Liver (tissue), 3 donors: ENCODE measurements at regions not wholly inside any gene's neighbourhood (a gene's known extent, or its start where the extent isn't known, plus 50 kb on each side); places are given as distances from the start of the nearest gene placed in this dataset.

Experiments used
- ATF3 ChIP-seq: IDR thresholded peaks from 2 replicates; pipeline ENCODE4 v1.6.1; 2016; ENCODE audit warnings: antibody characterized with exemption
- CTCF ChIP-seq: fragments of 150-350 bp; IDR thresholded peaks from 2 replicates; pipeline ENCODE4 v1.5.1; 2017; ENCODE audit warnings: improper control_type of control experiment, low read depth, low read length; ENCODE audit not compliant: missing input control
- EGR1 ChIP-seq, 2 donors: IDR thresholded peaks; 2 replicates each; pipeline ENCODE4 v1.6.1; 2016 to 2018; ENCODE audit warnings: antibody characterized with exemption in 2 of 2, low read depth in 2 of 2
- GABPA ChIP-seq, 2 donors: IDR thresholded peaks in 1 of 2; conservative IDR thresholded peaks in 1 of 2; 2 replicates each; pipeline ENCODE4 v1.6.1; 2016; ENCODE audit warnings: antibody characterized with exemption in 2 of 2, mild to moderate bottlenecking in 1 of 2, moderate library complexity in 1 of 2
- JUND ChIP-seq, 2 donors: IDR thresholded peaks; 2 replicates each; pipeline ENCODE4 v1.6.1; 2016; ENCODE audit warnings: antibody characterized with exemption in 2 of 2
- MAX ChIP-seq: IDR thresholded peaks from 2 replicates; pipeline ENCODE4 v1.6.1; 2016; ENCODE audit warnings: antibody characterized with exemption
- RAD21 ChIP-seq, 2 donors: IDR thresholded peaks; 2 replicates each; pipeline ENCODE4 v1.6.1; 2016; ENCODE audit warnings: antibody characterized with exemption in 2 of 2, mild to moderate bottlenecking in 2 of 2
- REST ChIP-seq: IDR thresholded peaks from 2 replicates; pipeline ENCODE4 v1.6.1; 2016; ENCODE audit warnings: antibody characterized with exemption, mild to moderate bottlenecking
- TAF1 ChIP-seq: conservative IDR thresholded peaks from 2 replicates; pipeline ENCODE4 v1.6.1; 2016; ENCODE audit warnings: antibody characterized with exemption, mild to moderate bottlenecking
- YY1 ChIP-seq: IDR thresholded peaks from 2 replicates; pipeline ENCODE4 v1.6.1; 2016; ENCODE audit warnings: antibody characterized with exemption, mild to moderate bottlenecking
- donor health status: healthy.
- donor health status: healthy.

- TF ChIP-seq RAD21 (IDR thresholded peaks at IDR 0.05) (no peak), EGR1 (IDR thresholded peaks at IDR 0.05; ENCODE audit: low read depth in 2 of 2) (no peak), CTCF (no peak), REST (no peak), YY1 (no peak), ATF3 (no peak), JUND (IDR thresholded peaks at IDR 0.05) (no peak), TAF1 (no peak), GABPA (IDR thresholded peaks at IDR 0.05 in 1 of 2, conservative IDR thresholded peaks at IDR 0.05 in 1 of 2) (no peak), MAX (no peak)
Measured at GRCh38 chr6:95263840-95264239, 313.5 kb upstream of the MANEA start.
